WTC11 (cell line): ENCODE measurements at regions not wholly inside any gene's neighbourhood (a gene's known extent, or its start where the extent isn't known, plus 50 kb on each side); places are given as distances from the start of the nearest gene placed in this dataset.

Source experiments
- ATAC-seq: fragments of 200-7000 bp; cut with Tn5 transposase; 2 replicates; pipeline ENCODE4 v1.10.0; 2021; ENCODE audit warnings: mild to moderate bottlenecking, moderate library complexity
- CTCF ChIA-PET: fragments of 300-600 bp; sonication (Branson Sonifier 250); formaldehyde crosslinking; loops from one replicate; lab custom pipeline; 2021; ENCODE audit warnings: antibody characterized with exemption; lab: Charles Lee
- POLR2A ChIA-PET: fragments of 350-600 bp; sonication (Branson Sonifier 250); formaldehyde crosslinking; loops from one replicate; lab custom pipeline; 2021; ENCODE audit warnings: antibody characterized with exemption; lab: Charles Lee
- DNase-seq: peaks from one replicate; pipeline ENCODE4 v3.0.0; 2021; ENCODE audit warnings: low spot score
- H3K27ac Mint-ChIP-seq: 2 replicates; pipeline ENCODE4 v1.8.0; 2021; ENCODE audit warnings: mixed read lengths
- H3K27me3 Mint-ChIP-seq: 2 replicates; pipeline ENCODE4 v1.8.0; 2021; ENCODE audit warnings: low read depth, mild to moderate bottlenecking, moderate library complexity, mixed read lengths
- H3K36me3 Mint-ChIP-seq: 2 replicates; pipeline ENCODE4 v1.8.0; 2021; ENCODE audit warnings: mixed read lengths
- H3K4me1 Mint-ChIP-seq: 2 replicates; pipeline ENCODE4 v1.8.0; 2022; ENCODE audit warnings: mixed read lengths
- H3K4me3 Mint-ChIP-seq: 2 replicates; pipeline ENCODE4 v1.8.0; 2021; ENCODE audit warnings: mild to moderate bottlenecking, moderate library complexity, mixed read lengths
- H3K9me3 Mint-ChIP-seq: 2 replicates; pipeline ENCODE4 v1.8.0; 2021; ENCODE audit warnings: mixed read lengths
- ATF3 ChIP-seq: sonication (generic); formaldehyde crosslinking; conservative IDR thresholded peaks from 2 replicates; pipeline ENCODE4 v1.8.1; 2022; ENCODE audit warnings: mild to moderate bottlenecking, missing genetic modification reagents
- CREB1 ChIP-seq: sonication (generic); formaldehyde crosslinking; IDR thresholded peaks from 2 replicates; pipeline ENCODE4 v1.8.0; 2023; ENCODE audit warnings: mild to moderate bottlenecking, missing genetic modification reagents
- E2F5 ChIP-seq: sonication (generic); formaldehyde crosslinking; IDR thresholded peaks from 2 replicates; pipeline ENCODE4 v1.8.1; 2022; ENCODE audit warnings: mild to moderate bottlenecking, moderate library complexity, missing genetic modification reagents
- ELF4 ChIP-seq: sonication (generic); formaldehyde crosslinking; IDR thresholded peaks from 2 replicates; pipeline ENCODE4 v1.8.1; 2022; ENCODE audit warnings: low read depth, mild to moderate bottlenecking, moderate library complexity, missing genetic modification reagents
- ESRRA ChIP-seq: sonication (generic); formaldehyde crosslinking; IDR thresholded peaks from 2 replicates; pipeline ENCODE4 v1.8.1; 2022; ENCODE audit warnings: mild to moderate bottlenecking, missing genetic modification reagents, borderline replicate concordance
- FOXJ3 ChIP-seq: sonication (generic); formaldehyde crosslinking; IDR thresholded peaks from 2 replicates; pipeline ENCODE4 v1.9.0; 2021; ENCODE audit warnings: missing genetic modification reagents, mild to moderate bottlenecking, borderline replicate concordance
- GABPB1 ChIP-seq: sonication (generic); formaldehyde crosslinking; IDR thresholded peaks from 2 replicates; pipeline ENCODE4 v1.8.1; 2023; ENCODE audit warnings: mild to moderate bottlenecking, missing genetic modification reagents
- MAX ChIP-seq: sonication (generic); formaldehyde crosslinking; IDR thresholded peaks from 2 replicates; pipeline ENCODE4 v1.8.0; 2022; ENCODE audit warnings: mild to moderate bottlenecking, missing genetic modification reagents
- NR1H2 ChIP-seq: sonication (generic); formaldehyde crosslinking; IDR thresholded peaks from 2 replicates; pipeline ENCODE4 v1.9.0; 2021; ENCODE audit warnings: mild to moderate bottlenecking, moderate library complexity, missing genetic modification reagents
- NR3C1 ChIP-seq: sonication (generic); formaldehyde crosslinking; conservative IDR thresholded peaks from 2 replicates; pipeline ENCODE4 v1.8.1; 2023; ENCODE audit warnings: low read depth, mild to moderate bottlenecking, missing genetic modification reagents
- PRDM15 ChIP-seq: sonication (generic); formaldehyde crosslinking; IDR thresholded peaks from 2 replicates; pipeline ENCODE4 v1.8.0; 2022; ENCODE audit warnings: missing genetic modification reagents
- RORB ChIP-seq: fragments of 250-450 bp; sonication (Bioruptor Pico); IDR thresholded peaks from 2 replicates; pipeline ENCODE4 v1.9.0; 2021; ENCODE audit warnings: mild to moderate bottlenecking
- SMAD4 ChIP-seq: sonication (generic); formaldehyde crosslinking; IDR thresholded peaks from 2 replicates; pipeline ENCODE4 v1.8.0; 2022; ENCODE audit warnings: mild to moderate bottlenecking, missing genetic modification reagents
- TP53 ChIP-seq: sonication (generic); formaldehyde crosslinking; IDR thresholded peaks from 2 replicates; pipeline ENCODE4 v1.8.1; 2023; ENCODE audit warnings: mild to moderate bottlenecking, missing genetic modification reagents
- TF ChIP-seq, protein P1 (sequence below): sonication (generic); formaldehyde crosslinking; conservative IDR thresholded peaks from 2 replicates; pipeline ENCODE4 v1.8.1; 2023; ENCODE audit warnings: mild to moderate bottlenecking, low read depth, missing genetic modification reagents, moderate library complexity
- TF ChIP-seq, protein P2 (sequence below): sonication (generic); formaldehyde crosslinking; IDR thresholded peaks from 2 replicates; pipeline ENCODE4 v1.8.1; 2023; ENCODE audit warnings: mild to moderate bottlenecking, moderate library complexity, missing genetic modification reagents
- TF ChIP-seq, protein P3 (sequence below): sonication (generic); formaldehyde crosslinking; IDR thresholded peaks from 2 replicates; pipeline ENCODE4 v1.8.1; 2023; ENCODE audit warnings: mild to moderate bottlenecking, missing genetic modification reagents, moderate library complexity
- TF ChIP-seq, protein P4 (sequence below): fragments of 250-450 bp; sonication (Bioruptor Pico); IDR thresholded peaks from 2 replicates; pipeline ENCODE4 v1.9.0; 2021; ENCODE audit warnings: mild to moderate bottlenecking

GRCh38 chr5:4630031-4630430, 510.1 kb upstream of the ADAMTS16 start:
- H3K27ac Mint-ChIP-seq, result no peak overlapping the region
- peaks cover 39% of the 10 kb centered on the region for H3K4me1 Mint-ChIP-seq
- POLR2A ChIA-PET, result no interaction called here
- peaks cover 13% of the 10 kb centered on the region for H3K9me3 Mint-ChIP-seq
- peaks cover 5% of the 10 kb centered on the region; the same call in 1 of the 2 replicates for H3K36me3 Mint-ChIP-seq
- no peak for DNase-seq
- no peak overlapping the region for H3K4me3 Mint-ChIP-seq
- H3K27me3 Mint-ChIP-seq, result no peaks in the 10 kb centered on the region
- TF ChIP-seq SMAD4 (no peak), GABPB1 (CRISPR knock-in tag) (peak; percentile 79), E2F5 (CRISPR knock-in tag) (no peak)
- ATAC-seq, result no peak
- CTCF ChIA-PET, result no interaction called here

DNA sequence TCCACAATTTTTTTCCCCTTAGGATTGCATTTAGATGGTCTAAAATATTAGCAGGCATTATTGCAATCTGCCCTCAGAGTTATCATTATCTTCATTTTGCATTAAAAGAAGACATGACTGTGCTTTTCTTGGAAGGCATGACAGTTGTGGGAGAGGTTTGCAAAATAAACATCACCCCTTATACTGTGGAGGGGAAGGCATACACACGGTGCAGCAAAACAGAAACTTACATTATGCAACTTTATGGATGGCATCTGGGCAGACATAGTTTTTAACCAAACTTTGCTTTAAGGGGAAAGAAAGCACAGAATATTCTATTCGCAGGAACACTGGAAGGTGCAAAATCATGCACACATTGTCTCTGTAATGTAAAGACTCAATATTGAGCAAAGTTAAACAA, 505.8 kb upstream of the ADAMTS16 start:
- H3K27ac Mint-ChIP-seq, result no peak overlapping the region
- no peaks in the 10 kb centered on the region for H3K36me3 Mint-ChIP-seq
- H3K9me3 Mint-ChIP-seq, result peaks cover 6% of the 10 kb centered on the region; the same call in 1 of the 2 replicates
- no peak for ATAC-seq
- no peak for DNase-seq
- TF ChIP-seq, protein P1, sequence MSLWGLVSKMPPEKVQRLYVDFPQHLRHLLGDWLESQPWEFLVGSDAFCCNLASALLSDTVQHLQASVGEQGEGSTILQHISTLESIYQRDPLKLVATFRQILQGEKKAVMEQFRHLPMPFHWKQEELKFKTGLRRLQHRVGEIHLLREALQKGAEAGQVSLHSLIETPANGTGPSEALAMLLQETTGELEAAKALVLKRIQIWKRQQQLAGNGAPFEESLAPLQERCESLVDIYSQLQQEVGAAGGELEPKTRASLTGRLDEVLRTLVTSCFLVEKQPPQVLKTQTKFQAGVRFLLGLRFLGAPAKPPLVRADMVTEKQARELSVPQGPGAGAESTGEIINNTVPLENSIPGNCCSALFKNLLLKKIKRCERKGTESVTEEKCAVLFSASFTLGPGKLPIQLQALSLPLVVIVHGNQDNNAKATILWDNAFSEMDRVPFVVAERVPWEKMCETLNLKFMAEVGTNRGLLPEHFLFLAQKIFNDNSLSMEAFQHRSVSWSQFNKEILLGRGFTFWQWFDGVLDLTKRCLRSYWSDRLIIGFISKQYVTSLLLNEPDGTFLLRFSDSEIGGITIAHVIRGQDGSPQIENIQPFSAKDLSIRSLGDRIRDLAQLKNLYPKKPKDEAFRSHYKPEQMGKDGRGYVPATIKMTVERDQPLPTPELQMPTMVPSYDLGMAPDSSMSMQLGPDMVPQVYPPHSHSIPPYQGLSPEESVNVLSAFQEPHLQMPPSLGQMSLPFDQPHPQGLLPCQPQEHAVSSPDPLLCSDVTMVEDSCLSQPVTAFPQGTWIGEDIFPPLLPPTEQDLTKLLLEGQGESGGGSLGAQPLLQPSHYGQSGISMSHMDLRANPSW (CRISPR knock-in tag), result no peak
- TF ChIP-seq E2F5 (CRISPR knock-in tag), result no peak
- TF ChIP-seq, protein P2, sequence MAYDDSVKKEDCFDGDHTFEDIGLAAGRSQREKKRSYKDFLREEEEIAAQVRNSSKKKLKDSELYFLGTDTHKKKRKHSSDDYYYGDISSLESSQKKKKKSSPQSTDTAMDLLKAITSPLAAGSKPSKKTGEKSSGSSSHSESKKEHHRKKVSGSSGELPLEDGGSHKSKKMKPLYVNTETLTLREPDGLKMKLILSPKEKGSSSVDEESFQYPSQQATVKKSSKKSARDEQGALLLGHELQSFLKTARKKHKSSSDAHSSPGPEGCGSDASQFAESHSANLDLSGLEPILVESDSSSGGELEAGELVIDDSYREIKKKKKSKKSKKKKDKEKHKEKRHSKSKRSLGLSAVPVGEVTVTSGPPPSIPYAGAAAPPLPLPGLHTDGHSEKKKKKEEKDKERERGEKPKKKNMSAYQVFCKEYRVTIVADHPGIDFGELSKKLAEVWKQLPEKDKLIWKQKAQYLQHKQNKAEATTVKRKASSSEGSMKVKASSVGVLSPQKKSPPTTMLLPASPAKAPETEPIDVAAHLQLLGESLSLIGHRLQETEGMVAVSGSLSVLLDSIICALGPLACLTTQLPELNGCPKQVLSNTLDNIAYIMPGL (CRISPR knock-in tag), result no peak
- TF ChIP-seq ATF3 (CRISPR knock-in tag), result no peak
- TF ChIP-seq NR1H2 (CRISPR knock-in tag), result no peak
- TF ChIP-seq MAX (CRISPR knock-in tag), result no peak
- no peak for TF ChIP-seq RORB (CRISPR knock-in tag)
- TF ChIP-seq ELF4 (CRISPR knock-in tag), result no peak
- TF ChIP-seq FOXJ3 (CRISPR knock-in tag), result no peak
- TF ChIP-seq CREB1 (CRISPR knock-in tag), result no peak
- TF ChIP-seq ESRRA (CRISPR knock-in tag), result no peak
- TF ChIP-seq NR3C1 (CRISPR knock-in tag), result no peak
- H3K4me1 Mint-ChIP-seq, result peaks cover 29% of the 10 kb centered on the region
- POLR2A ChIA-PET, result no interaction called here
- no peak overlapping the region for H3K4me3 Mint-ChIP-seq
- H3K27me3 Mint-ChIP-seq, result no peaks in the 10 kb centered on the region
- CTCF ChIA-PET, result no interaction called here

DNA sequence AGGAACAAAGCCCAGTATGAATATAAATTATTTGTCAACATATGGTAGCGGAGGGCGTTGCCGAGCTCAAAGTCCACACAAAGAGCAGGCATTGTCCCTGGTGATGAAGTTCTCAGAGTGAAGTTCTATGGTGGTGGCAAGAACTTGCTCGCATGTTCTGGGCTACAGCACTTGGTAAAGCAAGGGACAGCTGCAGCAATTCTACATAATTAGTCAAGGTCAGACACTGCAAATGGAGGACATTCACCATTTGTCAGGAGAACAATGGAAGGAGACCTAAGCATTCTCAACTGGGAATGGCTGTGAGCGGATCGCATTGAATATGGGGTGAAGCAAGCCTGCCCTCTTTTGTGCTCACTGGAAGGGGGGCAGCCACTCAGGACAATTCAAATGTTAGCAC, 503.8 kb upstream of the ADAMTS16 start:
- 0 out of 2 replicates have a peak overlapping the region, but pooled peaks have one; percentile 34 for H3K27ac Mint-ChIP-seq
- H3K4me3 Mint-ChIP-seq, result no peak overlapping the region
- H3K36me3 Mint-ChIP-seq, result no peaks in the 10 kb centered on the region
- POLR2A ChIA-PET, result no interaction called here
- ATAC-seq (no peak), DNase-seq (no peak)
- CTCF ChIA-PET, result no interaction called here
- no peaks in the 10 kb centered on the region for H3K27me3 Mint-ChIP-seq
- H3K4me1 Mint-ChIP-seq, result peaks cover 33% of the 10 kb centered on the region
- peaks cover 6% of the 10 kb centered on the region; the same call in 1 of the 2 replicates for H3K9me3 Mint-ChIP-seq
- TF ChIP-seq, protein P3, sequence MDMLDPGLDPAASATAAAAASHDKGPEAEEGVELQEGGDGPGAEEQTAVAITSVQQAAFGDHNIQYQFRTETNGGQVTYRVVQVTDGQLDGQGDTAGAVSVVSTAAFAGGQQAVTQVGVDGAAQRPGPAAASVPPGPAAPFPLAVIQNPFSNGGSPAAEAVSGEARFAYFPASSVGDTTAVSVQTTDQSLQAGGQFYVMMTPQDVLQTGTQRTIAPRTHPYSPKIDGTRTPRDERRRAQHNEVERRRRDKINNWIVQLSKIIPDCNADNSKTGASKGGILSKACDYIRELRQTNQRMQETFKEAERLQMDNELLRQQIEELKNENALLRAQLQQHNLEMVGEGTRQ (CRISPR knock-in tag), result no peak
- TF ChIP-seq TP53 (CRISPR knock-in tag), result no peak
- no peak for TF ChIP-seq PRDM15 (CRISPR knock-in tag)
- TF ChIP-seq, protein P4, sequence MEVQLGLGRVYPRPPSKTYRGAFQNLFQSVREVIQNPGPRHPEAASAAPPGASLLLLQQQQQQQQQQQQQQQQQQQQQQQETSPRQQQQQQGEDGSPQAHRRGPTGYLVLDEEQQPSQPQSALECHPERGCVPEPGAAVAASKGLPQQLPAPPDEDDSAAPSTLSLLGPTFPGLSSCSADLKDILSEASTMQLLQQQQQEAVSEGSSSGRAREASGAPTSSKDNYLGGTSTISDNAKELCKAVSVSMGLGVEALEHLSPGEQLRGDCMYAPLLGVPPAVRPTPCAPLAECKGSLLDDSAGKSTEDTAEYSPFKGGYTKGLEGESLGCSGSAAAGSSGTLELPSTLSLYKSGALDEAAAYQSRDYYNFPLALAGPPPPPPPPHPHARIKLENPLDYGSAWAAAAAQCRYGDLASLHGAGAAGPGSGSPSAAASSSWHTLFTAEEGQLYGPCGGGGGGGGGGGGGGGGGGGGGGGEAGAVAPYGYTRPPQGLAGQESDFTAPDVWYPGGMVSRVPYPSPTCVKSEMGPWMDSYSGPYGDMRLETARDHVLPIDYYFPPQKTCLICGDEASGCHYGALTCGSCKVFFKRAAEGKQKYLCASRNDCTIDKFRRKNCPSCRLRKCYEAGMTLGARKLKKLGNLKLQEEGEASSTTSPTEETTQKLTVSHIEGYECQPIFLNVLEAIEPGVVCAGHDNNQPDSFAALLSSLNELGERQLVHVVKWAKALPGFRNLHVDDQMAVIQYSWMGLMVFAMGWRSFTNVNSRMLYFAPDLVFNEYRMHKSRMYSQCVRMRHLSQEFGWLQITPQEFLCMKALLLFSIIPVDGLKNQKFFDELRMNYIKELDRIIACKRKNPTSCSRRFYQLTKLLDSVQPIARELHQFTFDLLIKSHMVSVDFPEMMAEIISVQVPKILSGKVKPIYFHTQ (CRISPR knock-in tag), result no peak
